H1 (cell line): ENCODE measurements at regions not wholly inside any gene's neighbourhood (a gene's known extent, or its start where the extent isn't known, plus 50 kb on each side); places are given as distances from the start of the nearest gene placed in this dataset.

Source experiments
- CTCF ChIP-seq, 3 experiments: IDR thresholded peaks; 1 replicate in 2 of 3; 2 replicates in 1 of 3; pipeline versions ENCODE4 v1.5.1 to v1.6.1; 2011; ENCODE audit warnings: low read length in 3 of 3, mild to moderate bottlenecking in 3 of 3, inconsistent platforms in 2 of 3, low read depth in 1 of 3, moderate library complexity in 1 of 3; ENCODE audit not compliant: insufficient read depth in 1 of 3; ENCODE audit errors: control extremely low read depth in 1 of 3
- POLR2A ChIP-seq, 2 experiments: IDR thresholded peaks; 1 replicate in 1 of 2; 2 replicates in 1 of 2; pipeline ENCODE4 v1.6.1; 2011; ENCODE audit warnings: low read depth in 2 of 2, low read length in 2 of 2, mild to moderate bottlenecking in 2 of 2; ENCODE audit errors: control extremely low read depth in 1 of 2
- POLR2AphosphoS5 ChIP-seq: IDR thresholded peaks from 2 replicates; pipeline ENCODE4 v1.6.1; 2011; ENCODE audit warnings: low read depth, low read length

DNA sequence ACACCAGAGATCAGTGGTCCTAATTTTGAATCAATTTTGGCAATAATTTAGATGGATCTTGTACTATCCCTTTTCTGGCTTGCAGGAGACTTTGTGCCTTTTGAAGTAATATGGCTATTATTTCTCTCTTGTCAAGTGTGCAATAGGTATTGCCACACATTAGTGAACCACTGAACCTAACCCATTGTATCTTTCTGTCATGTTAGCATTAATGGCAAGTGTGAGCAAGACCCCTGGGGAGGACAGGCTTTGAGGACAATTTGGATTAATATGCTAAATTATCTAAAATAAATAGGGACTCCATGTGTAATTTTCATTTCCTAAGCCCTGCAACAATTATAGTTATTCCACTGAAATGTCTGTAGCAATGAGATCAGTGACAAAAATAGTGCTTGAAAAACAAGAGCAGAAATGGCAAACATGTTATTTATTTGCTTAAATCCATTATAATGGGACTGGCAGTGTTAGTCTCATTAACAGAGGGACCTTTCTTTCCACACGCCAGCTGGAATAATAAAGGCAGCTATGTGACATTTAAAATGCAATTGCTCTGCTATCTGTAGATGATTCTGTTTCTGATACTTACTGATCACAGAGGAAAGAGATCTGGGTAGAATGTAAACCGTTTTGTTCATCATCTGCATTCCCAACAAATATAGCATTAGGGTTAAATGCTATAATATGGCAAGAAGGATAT, 753.3 kb upstream of the ZNF608 start:
- TF ChIP-seq POLR2A (IDR thresholded peaks at IDR 0.05; ENCODE audit: control extremely low read depth in 1 of 2, low read depth in 2 of 2, low read length in 2 of 2) (no peak), CTCF (IDR thresholded peaks at IDR 0.05; ENCODE audit: control extremely low read depth in 1 of 3, insufficient read depth in 1 of 3, low read depth in 1 of 3, low read length in 3 of 3) (no peak), POLR2AphosphoS5 (no peak)
